ENCODE measurements at regions not wholly inside any gene's neighbourhood (a gene's known extent, or its start where the extent isn't known, plus 50 kb on each side); places are given as distances from the start of the nearest gene placed in this dataset.
"Not testable (repeated sequence)": the region's sequence is repeated elsewhere in the genome, so short reads cannot be mapped to it uniquely, and the experiment has no call there.

DNA sequence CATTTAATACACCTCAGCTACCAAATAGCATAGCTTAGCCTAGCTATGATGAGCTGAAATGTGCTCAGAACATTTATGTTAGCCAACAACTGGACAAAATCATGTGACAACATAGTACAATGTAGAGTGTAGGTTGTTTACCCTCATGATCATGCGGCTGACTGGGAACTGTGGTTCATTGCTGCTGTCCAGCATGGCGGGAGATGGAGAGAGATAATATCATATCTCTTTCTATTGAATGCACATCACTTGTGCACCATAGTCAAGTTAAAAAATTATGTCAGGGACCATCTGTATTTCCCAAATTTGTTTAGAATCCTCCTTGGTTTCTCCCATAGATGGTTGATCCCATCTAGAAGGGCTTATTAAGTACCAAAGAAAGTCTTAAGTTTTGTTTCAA is 151.1 kb upstream of the ELL2 start:
- TF ChIP-seq, protein P1, sequence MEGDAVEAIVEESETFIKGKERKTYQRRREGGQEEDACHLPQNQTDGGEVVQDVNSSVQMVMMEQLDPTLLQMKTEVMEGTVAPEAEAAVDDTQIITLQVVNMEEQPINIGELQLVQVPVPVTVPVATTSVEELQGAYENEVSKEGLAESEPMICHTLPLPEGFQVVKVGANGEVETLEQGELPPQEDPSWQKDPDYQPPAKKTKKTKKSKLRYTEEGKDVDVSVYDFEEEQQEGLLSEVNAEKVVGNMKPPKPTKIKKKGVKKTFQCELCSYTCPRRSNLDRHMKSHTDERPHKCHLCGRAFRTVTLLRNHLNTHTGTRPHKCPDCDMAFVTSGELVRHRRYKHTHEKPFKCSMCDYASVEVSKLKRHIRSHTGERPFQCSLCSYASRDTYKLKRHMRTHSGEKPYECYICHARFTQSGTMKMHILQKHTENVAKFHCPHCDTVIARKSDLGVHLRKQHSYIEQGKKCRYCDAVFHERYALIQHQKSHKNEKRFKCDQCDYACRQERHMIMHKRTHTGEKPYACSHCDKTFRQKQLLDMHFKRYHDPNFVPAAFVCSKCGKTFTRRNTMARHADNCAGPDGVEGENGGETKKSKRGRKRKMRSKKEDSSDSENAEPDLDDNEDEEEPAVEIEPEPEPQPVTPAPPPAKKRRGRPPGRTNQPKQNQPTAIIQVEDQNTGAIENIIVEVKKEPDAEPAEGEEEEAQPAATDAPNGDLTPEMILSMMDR (IDR thresholded peaks at IDR 0.05) = no peak
- Histone ChIP-seq H3K36me3 (no peaks in the 10 kb centered on the region), H3K27me3 (replicated peaks; ENCODE audit: insufficient read depth) (no peaks in the 10 kb centered on the region), H3K27ac (no peak overlapping the region), H3K9me3 (no peaks in the 10 kb centered on the region), H3K4me1 (ENCODE audit: control insufficient read depth in 1 of 2, low read depth in 2 of 2) (peaks cover 0 to 25% of the 10 kb centered on the region in 2 donors), H3K4me3 (no peak overlapping the region)
- DNase-seq (ENCODE audit: low spot score) = no peak
- no peak for ATAC-seq (ENCODE audit: insufficient number of reproducible peaks, low FRiP score, low read depth)

DNA sequence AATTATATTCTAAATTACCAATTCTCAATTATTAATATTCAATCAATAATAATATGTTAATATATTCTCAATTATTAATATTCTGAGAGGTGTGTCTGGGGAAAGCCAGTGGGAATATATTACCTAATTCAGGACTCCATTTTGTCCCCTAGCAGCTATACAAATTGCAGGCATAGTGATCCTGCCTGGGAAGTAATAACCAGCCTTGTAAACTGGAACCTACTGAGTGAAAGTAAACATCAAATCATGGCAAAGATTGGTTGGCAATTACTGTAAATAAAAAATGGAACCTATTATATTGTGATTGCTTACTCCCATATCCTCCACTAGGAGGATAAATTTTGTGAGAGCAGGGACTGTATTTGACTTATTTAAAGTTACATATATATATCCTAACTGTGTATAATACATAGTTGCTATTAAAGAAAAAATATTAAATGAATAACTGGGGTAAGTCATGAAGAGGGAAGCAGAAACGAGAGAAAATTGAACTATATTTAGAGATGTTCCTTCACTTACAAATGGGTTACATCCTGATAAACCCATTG is 150.5 kb upstream of the ELL2 start:
- H3K9me3 ChIP-seq = no peaks in the 10 kb centered on the region
- DNase-seq (ENCODE audit: low spot score) = no peak
- peaks cover 0 to 20% of the 10 kb centered on the region in 2 donors for H3K4me1 ChIP-seq (ENCODE audit: control insufficient read depth in 1 of 2, low read depth in 2 of 2)
- TF ChIP-seq, protein P1 (IDR thresholded peaks at IDR 0.05) = no peak
- H3K4me3 ChIP-seq = no peak overlapping the region
- H3K27ac ChIP-seq = no peak overlapping the region
- no peak for ATAC-seq (ENCODE audit: insufficient number of reproducible peaks, low FRiP score, low read depth)
- H3K36me3 ChIP-seq = no peaks in the 10 kb centered on the region
- H3K27me3 ChIP-seq (replicated peaks; ENCODE audit: insufficient read depth) = no peaks in the 10 kb centered on the region

DNA sequence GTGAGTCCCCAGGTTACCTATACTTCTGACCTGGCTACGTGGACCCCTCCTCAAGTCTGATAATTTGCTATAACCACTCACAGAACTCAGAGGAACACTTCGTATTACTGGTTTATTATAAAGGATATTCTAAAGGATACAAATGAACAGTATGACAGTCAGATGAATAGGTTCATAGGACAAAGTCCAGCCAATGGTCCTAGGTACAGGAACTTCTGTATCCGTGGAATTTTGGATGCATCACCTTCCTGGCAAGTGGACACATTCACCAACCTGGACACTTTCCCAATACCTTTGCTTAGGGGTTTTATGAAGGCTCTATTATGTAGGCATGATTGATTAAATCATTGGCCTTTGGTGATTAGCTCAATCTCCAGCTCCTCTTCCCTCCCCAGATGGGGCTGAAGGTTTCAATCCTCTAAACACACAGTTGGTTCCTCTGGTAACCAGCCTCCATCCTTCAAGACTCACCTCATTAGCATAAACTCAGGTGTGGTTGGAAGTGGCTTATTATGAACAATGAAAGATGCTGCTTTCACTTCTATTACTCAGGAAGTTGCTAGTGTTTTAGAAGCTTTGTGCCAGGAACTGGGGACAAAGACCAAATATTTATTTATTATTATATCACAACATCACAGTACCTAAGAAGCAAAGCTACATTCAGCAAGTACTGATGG is 149.6 kb upstream of the ELL2 start:
- H3K9me3 ChIP-seq = no peaks in the 10 kb centered on the region
- no peak overlapping the region for H3K27ac ChIP-seq
- ATAC-seq (ENCODE audit: insufficient number of reproducible peaks, low FRiP score, low read depth) = no peak
- TF ChIP-seq, protein P1 (IDR thresholded peaks at IDR 0.05) = no peak
- peaks cover 0 to 20% of the 10 kb centered on the region in 2 donors for H3K4me1 ChIP-seq (ENCODE audit: control insufficient read depth in 1 of 2, low read depth in 2 of 2)
- H3K36me3 ChIP-seq = no peaks in the 10 kb centered on the region
- DNase-seq (ENCODE audit: low spot score) = no peak
- no peak overlapping the region for H3K4me3 ChIP-seq
- no peaks in the 10 kb centered on the region for H3K27me3 ChIP-seq (replicated peaks; ENCODE audit: insufficient read depth)

DNA sequence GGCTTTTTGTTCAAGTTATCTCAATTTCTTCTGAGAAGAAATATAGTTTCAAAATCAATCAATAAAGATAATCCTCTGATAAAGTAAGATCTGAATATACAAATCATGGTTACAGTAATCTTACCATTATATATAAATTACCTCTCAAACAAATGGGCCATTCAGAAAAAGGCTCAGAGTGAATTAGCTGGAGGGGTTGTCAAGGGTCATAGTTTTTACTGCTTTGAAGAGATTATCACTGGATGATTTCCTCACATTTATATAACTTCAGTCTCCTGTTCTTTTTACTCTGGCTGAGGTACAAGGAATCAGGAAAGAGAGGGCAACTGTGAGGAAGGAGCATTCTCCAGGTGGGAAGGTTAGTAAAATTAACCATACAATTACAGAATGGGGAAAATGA is 148.6 kb upstream of the ELL2 start:
- Histone ChIP-seq H3K4me3 (no peak overlapping the region), H3K9me3 (no peaks in the 10 kb centered on the region), H3K27ac (no peak overlapping the region), H3K4me1 (ENCODE audit: control insufficient read depth in 1 of 2, low read depth in 2 of 2) (peaks cover 0 to 20% of the 10 kb centered on the region in 2 donors), H3K27me3 (replicated peaks; ENCODE audit: insufficient read depth) (no peaks in the 10 kb centered on the region), H3K36me3 (no peaks in the 10 kb centered on the region)
- ATAC-seq (ENCODE audit: insufficient number of reproducible peaks, low FRiP score, low read depth) = no peak
- no peak for DNase-seq (ENCODE audit: low spot score)
- TF ChIP-seq, protein P1 (IDR thresholded peaks at IDR 0.05) = no peak

DNA sequence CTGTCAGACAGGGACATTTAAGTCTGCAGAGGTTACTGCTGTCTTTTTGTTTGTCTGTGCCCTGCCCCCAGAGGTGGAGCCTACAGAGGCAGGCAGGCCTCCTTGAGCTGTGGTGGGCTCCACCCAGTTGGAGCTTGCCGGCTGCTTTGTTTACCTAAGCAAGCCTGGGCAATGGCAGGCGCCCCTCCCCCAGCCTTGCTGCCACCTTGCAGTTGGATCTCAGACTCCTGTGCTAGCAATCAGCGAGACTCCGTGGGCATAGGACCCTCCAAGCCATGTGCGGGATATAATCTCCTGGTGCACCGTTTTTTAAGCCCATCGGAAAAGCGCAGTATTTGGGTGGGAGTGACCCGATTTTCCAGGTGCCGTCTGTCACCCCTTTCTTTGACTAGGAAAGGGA is 147.0 kb upstream of the ELL2 start:
- not testable (repeated sequence) for H3K27me3 ChIP-seq (replicated peaks; ENCODE audit: insufficient read depth); ATAC-seq (ENCODE audit: insufficient number of reproducible peaks, low FRiP score, low read depth); H3K36me3 ChIP-seq; DNase-seq (ENCODE audit: low spot score); H3K9me3 ChIP-seq; H3K4me3 ChIP-seq; H3K27ac ChIP-seq
- H3K4me1 ChIP-seq (ENCODE audit: control insufficient read depth in 1 of 2, low read depth in 2 of 2) = peaks cover 0 to 11% of the 10 kb centered on the region in 2 donors

DNA sequence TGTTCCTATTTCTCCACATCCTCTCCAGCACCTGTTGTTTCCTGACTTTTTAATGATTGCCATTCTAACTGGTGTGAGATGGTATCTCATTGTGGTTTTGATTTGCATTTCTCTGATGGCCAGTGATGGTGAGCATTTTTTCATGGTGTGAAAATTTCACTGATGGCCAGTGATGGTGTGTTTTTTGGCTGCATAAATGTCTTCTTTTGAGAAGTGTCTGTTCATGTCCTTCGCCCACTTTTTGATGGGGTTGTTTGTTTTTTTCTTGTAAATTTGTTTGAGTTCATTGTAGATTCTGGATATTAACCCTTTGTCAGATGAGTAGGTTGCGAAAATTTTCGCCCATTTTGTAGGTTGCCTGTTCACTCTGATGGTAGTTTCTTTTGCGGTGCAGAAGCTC is 142.2 kb upstream of the ELL2 start:
- not testable (repeated sequence) for DNase-seq (ENCODE audit: low spot score); ATAC-seq (ENCODE audit: insufficient number of reproducible peaks, low FRiP score, low read depth); H3K27me3 ChIP-seq (replicated peaks; ENCODE audit: insufficient read depth); H3K4me3 ChIP-seq; H3K9me3 ChIP-seq; H3K36me3 ChIP-seq; H3K4me1 ChIP-seq (ENCODE audit: control insufficient read depth in 1 of 2, low read depth in 2 of 2); H3K27ac ChIP-seq

All from thoracic aorta (tissue), 2 donors.